OCI-LY1 (cell line): ENCODE measurements at regions not wholly inside any gene's neighbourhood (a gene's known extent, or its start where the extent isn't known, plus 50 kb on each side); places are given as distances from the start of the nearest gene placed in this dataset.

Source experiments
- CTCF ChIP-seq: fragments of 200-600 bp; sonication (generic), shearing (Covaris generic); IDR thresholded peaks from 2 replicates; pipeline ENCODE4 v1.5.1; 2017; ENCODE audit warnings: mild to moderate bottlenecking, antibody characterized with exemption, low read length, moderate library complexity, mixed read lengths
- EZH2 ChIP-seq: fragments of 200-600 bp; sonication (generic), shearing (Covaris generic); IDR thresholded peaks from 2 replicates; pipeline ENCODE4 v1.8.0; 2017; ENCODE audit warnings: borderline replicate concordance, mixed run types, mild to moderate bottlenecking, antibody characterized with exemption, low read length, moderate library complexity, mixed read lengths

- TF ChIP-seq CTCF (no peak), EZH2 (no peak)
Measured at GRCh38 chr6:164882236-164882635, 427.2 kb downstream of the C6orf118 start.
